Bronchial epithelial cell (primary cell): ENCODE measurements at regions not wholly inside any gene's neighbourhood (a gene's known extent, or its start where the extent isn't known, plus 50 kb on each side); places are given as distances from the start of the nearest gene placed in this dataset.

Experiments used
- DNase-seq: peaks from one replicate; pipeline ENCODE4 v3.0.0-alpha.2; 2010; ENCODE audit warnings: low read depth
- FAIRE-seq: peaks from 2 replicates; lab custom pipeline; 2011; peaks lifted over from hg19 to GRCh38; lab: Jason Lieb, UNC
- H3K27me3 ChIP-seq: 2 replicates; pipeline ENCODE4 v1.5.1; 2011; ENCODE audit warnings: low read length; ENCODE audit not compliant: control insufficient read depth, insufficient read depth
- H3K36me3 ChIP-seq: 2 replicates; pipeline ENCODE4 v1.5.1; 2011; ENCODE audit warnings: low read length; ENCODE audit not compliant: control insufficient read depth, insufficient read depth
- H3K4me3 ChIP-seq: 2 replicates; pipeline ENCODE4 v1.5.1; 2011; ENCODE audit warnings: mild to moderate bottlenecking, low read depth, low read length, control low read depth
- CTCF ChIP-seq: IDR thresholded peaks from 2 replicates; pipeline ENCODE4 v1.5.1; 2011; ENCODE audit warnings: mild to moderate bottlenecking, moderate library complexity, low read length, control low read depth, inconsistent platforms; ENCODE audit not compliant: insufficient read depth, severe bottlenecking

DNA sequence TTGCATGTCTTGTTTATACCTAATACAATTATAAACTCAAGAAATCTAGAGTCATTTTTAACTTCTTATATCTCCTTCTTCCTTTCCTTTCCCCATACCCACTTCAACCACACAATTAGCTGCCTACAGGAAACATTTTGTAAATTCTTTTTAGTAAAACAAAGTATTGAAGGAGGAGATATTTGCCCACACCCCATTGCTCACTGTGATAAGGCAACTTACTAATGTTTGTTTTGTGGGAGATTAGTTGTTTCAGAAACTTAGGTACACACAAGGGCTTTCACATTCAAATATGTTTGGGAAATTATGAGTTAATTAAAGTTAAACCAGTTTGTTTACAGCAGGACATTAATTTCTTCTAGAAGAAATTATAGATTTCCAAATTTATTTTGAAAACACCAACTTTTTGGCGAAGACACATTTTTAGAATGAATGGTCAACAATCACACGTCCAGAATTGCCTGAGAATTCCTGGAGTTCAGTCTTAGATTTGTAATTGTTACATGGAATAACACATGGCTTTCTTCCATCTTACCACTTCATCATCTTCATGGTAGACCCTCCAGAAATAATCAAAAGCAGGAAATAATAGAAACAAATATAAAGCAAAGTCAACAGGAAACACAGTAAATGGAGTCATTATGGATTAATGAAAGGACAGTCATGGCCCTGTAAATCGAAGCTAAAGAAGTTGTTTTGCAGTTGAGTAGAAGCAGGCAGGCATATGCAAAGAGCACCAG lies 62.5 kb upstream of the RAB27B start:
- Histone ChIP-seq H3K36me3 (no peaks in the 10 kb centered on the region), H3K27me3 (no peaks in the 10 kb centered on the region), H3K4me3 (no peak overlapping the region)
- DNase-seq (peak; percentile 88), FAIRE-seq (no peak)
- no peak for TF ChIP-seq CTCF

GRCh38 chr18:54766634-54767033 lies 61.6 kb upstream of the RAB27B start:
- DNase-seq (peak; percentile 84), FAIRE-seq (peak; percentile 50)
- H3K27me3 ChIP-seq = no peaks in the 10 kb centered on the region
- TF ChIP-seq CTCF = no peak
- no peak overlapping the region for H3K4me3 ChIP-seq
- no peaks in the 10 kb centered on the region for H3K36me3 ChIP-seq

- TF ChIP-seq CTCF = no peak
- DNase-seq (peak; percentile 52), FAIRE-seq (no peak)
- no peak overlapping the region for H3K4me3 ChIP-seq
- H3K36me3 ChIP-seq = no peaks in the 10 kb centered on the region
- H3K27me3 ChIP-seq = no peaks in the 10 kb centered on the region
Observed at GRCh38 chr18:54767098-54767497, 61.2 kb upstream of the RAB27B start.

DNA sequence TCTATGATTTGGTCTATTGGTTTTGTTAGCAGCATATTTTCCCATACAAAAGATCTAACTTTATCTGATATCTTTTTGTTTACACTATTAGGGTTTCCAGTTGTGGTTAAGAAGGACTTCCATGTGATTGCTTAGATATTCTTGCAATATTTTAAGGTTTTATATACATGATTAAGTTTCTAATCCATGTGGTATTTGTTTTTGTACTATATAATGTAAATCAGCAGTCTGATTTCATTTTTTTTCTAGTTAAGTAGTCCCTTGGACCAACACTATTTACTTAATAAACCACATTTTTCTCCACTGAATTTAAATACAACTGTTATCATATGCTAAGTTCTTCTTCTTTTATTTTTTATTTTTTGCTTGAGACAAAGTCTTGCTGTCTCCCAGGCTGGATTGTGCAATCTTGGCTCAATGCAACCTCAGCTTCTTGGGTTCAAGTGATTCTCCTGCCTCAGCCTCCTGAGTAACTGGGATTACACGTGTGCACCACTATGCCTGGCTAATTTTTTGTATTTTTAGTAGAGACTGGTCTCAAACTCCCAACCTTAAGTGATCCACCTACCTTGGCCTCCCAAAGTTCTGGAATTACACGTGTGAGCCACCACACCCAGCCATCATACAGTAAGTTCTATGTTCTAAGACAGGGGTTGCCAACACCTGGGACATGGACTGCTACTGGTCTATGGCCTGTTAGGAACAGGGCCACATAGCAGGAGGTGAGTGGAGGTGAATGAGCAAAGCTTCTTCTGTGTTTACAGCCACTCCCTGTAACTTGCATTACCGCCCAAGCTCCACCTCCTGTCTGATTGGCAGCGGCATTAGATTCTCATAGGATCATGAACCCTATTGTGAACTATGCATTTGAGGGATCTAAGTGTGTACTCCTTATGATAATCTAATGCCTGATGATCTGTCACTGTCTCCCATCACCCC lies 58.5 kb upstream of the RAB27B start:
- FAIRE-seq (no peak), DNase-seq (no peak)
- Histone ChIP-seq H3K4me3 (no peak overlapping the region), H3K36me3 (no peaks in the 10 kb centered on the region), H3K27me3 (no peaks in the 10 kb centered on the region)
- TF ChIP-seq CTCF = no peak

GRCh38 chr18:54772056-54772455 lies 56.2 kb upstream of the RAB27B start:
- no peak overlapping the region for H3K4me3 ChIP-seq
- H3K36me3 ChIP-seq = no peaks in the 10 kb centered on the region
- no peaks in the 10 kb centered on the region for H3K27me3 ChIP-seq
- no peak for FAIRE-seq
- DNase-seq = peak; percentile 7
- TF ChIP-seq CTCF = no peak
